ENCODE measurements at regions not wholly inside any gene's neighbourhood (a gene's known extent, or its start where the extent isn't known, plus 50 kb on each side); places are given as distances from the start of the nearest gene placed in this dataset.

DNA sequence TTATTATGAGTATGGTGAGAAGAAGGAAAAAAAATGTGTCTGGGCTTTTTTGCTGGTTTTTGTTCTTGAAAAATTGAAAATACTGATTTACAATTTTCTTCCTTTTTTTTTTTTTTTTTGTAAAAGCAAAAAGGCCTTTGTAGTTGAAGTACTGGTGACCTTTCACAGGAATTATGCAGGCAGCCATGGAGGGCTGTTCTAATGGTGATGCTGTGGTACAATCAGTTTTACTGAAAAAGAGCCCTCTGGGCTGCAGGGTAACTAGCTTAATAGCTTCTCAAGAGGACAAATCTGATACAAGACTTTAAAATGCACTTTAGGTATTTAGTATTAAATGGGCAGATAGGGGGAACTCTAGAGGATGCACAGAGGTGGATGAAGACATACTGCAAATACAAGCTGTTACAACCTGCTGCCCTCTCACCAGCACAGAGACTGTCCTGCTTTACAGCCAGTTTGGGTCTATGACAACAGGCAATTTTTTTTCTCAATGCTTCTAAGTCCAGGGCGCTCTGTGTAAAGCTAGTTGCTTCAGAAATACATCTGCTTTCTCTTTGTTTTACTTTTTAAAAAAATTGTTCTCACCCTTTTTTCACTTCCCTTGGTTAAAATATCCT, 61.6 kb upstream of the HS3ST5 start:
- TF ChIP-seq POLR2AphosphoS5 (IDR thresholded peaks at IDR 0.05; ENCODE audit: low read depth, low read length) = no peak
- no peak for TF ChIP-seq CTCF (IDR thresholded peaks at IDR 0.05)
- no peak for TF ChIP-seq REST (IDR thresholded peaks at IDR 0.05; ENCODE audit: insufficient read depth in 1 of 2, low read depth in 2 of 2, low read length in 1 of 2)
